ENCODE measurements at regions not wholly inside any gene's neighbourhood (a gene's known extent, or its start where the extent isn't known, plus 50 kb on each side); places are given as distances from the start of the nearest gene placed in this dataset.

DNA sequence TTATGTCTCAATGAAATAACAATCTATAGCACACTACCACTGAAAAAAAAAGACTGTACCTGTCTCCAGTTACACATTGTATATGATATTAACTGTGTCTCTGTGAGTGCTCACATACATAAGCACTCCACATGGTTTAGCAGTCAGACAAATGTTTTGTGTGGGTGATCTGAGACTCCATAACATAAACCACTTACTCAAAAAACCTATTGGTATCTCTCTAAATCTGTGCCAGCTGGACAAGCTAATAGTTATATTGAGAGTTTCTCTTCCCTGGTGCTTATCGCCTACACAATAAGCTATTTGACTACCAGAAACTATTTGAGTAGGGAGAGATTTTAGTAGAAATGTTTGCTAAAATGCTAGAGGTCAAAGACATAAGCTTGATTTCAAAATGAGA is 190.1 kb upstream of the AGR3 start:
- TF ChIP-seq, protein P1, sequence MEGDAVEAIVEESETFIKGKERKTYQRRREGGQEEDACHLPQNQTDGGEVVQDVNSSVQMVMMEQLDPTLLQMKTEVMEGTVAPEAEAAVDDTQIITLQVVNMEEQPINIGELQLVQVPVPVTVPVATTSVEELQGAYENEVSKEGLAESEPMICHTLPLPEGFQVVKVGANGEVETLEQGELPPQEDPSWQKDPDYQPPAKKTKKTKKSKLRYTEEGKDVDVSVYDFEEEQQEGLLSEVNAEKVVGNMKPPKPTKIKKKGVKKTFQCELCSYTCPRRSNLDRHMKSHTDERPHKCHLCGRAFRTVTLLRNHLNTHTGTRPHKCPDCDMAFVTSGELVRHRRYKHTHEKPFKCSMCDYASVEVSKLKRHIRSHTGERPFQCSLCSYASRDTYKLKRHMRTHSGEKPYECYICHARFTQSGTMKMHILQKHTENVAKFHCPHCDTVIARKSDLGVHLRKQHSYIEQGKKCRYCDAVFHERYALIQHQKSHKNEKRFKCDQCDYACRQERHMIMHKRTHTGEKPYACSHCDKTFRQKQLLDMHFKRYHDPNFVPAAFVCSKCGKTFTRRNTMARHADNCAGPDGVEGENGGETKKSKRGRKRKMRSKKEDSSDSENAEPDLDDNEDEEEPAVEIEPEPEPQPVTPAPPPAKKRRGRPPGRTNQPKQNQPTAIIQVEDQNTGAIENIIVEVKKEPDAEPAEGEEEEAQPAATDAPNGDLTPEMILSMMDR (IDR thresholded peaks at IDR 0.05) = no peak
- no peak for TF ChIP-seq POLR2A (IDR thresholded peaks at IDR 0.05)

Measured in adrenal gland (tissue), 5 donors.